VCaP (cell line): ENCODE measurements at regions not wholly inside any gene's neighbourhood (a gene's known extent, or its start where the extent isn't known, plus 50 kb on each side); places are given as distances from the start of the nearest gene placed in this dataset.
"Not testable (repeated sequence)": the region's sequence is repeated elsewhere in the genome, so short reads cannot be mapped to it uniquely, and the experiment has no call there.

ENCODE experiments used
- H3K27ac ChIP-seq: fragments of 450-650 bp; 2 replicates; pipeline ENCODE4 v1.5.1; 2017
- CTCF ChIP-seq: fragments of 450-650 bp; conservative IDR thresholded peaks from 2 replicates; pipeline ENCODE4 v1.5.1; 2017; ENCODE audit warnings: mild to moderate bottlenecking, moderate library complexity

GRCh38 chr1:78269591-78269990, 221.2 kb upstream of the PTGFR start:
- TF ChIP-seq CTCF, result no peak
- H3K27ac ChIP-seq, result no peak overlapping the region

- H3K27ac ChIP-seq, result not testable (repeated sequence)
These were observed 219.4 kb upstream of the PTGFR start for GRCh38 chr1:78271423-78271822.

GRCh38 chr1:78274814-78275213, 216.0 kb upstream of the PTGFR start:
- no peak for TF ChIP-seq CTCF
- no peak overlapping the region for H3K27ac ChIP-seq

GRCh38 chr1:78275456-78275855, 215.3 kb upstream of the PTGFR start:
- H3K27ac ChIP-seq, result no peak overlapping the region
- TF ChIP-seq CTCF, result no peak

- H3K27ac ChIP-seq, result no peak overlapping the region
- no peak; the same call in 1 of the 2 replicates for TF ChIP-seq CTCF
These were observed 214.7 kb upstream of the PTGFR start for GRCh38 chr1:78275906-78276685.

- H3K27ac ChIP-seq, result no peak overlapping the region
- TF ChIP-seq CTCF, result no peak
These were observed 213.5 kb upstream of the PTGFR start for GRCh38 chr1:78277253-78277652.

- H3K27ac ChIP-seq, result no peak overlapping the region
- no peak for TF ChIP-seq CTCF
These were observed 211.7 kb upstream of the PTGFR start for GRCh38 chr1:78279051-78279450.

GRCh38 chr1:78280626-78281025, 210.1 kb upstream of the PTGFR start:
- H3K27ac ChIP-seq, result no peak overlapping the region
- TF ChIP-seq CTCF, result no peak
